ENCODE measurements at regions not wholly inside any gene's neighbourhood (a gene's known extent, or its start where the extent isn't known, plus 50 kb on each side); places are given as distances from the start of the nearest gene placed in this dataset.

DNA sequence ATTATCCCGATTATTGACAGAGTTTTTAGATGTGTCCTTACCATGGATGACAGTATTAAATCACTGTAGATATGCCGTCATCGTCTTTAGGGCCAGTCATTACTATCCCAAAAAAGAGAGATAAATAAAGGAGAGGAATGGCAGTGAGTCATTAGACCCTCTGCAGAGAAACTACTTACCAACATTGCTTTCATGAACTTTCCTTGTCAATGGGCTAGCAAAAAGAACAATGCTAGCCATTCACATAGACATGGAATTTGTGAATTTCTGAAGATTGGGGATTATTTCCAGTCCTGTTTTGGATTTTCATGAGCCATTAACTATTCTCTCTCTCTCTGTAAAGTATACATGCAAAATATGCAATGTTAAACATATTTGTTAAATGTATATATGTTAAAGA, 319.4 kb upstream of the FANCL start:
- H3K27me3 ChIP-seq (ENCODE audit: control insufficient read depth, insufficient read depth, low read length) = no peaks in the 10 kb centered on the region
- no peak for DNase-seq (ENCODE audit: low read depth)
- POLR2A ChIA-PET = no interaction called here
- H3K4me3 ChIP-seq (ENCODE audit: low read depth, low read length) = no peak overlapping the region
- CTCF ChIA-PET = no interaction called here
- no peaks in the 10 kb centered on the region for H3K36me3 ChIP-seq (ENCODE audit: control insufficient read depth, insufficient read depth, low read length)
- TF ChIP-seq, protein P1, sequence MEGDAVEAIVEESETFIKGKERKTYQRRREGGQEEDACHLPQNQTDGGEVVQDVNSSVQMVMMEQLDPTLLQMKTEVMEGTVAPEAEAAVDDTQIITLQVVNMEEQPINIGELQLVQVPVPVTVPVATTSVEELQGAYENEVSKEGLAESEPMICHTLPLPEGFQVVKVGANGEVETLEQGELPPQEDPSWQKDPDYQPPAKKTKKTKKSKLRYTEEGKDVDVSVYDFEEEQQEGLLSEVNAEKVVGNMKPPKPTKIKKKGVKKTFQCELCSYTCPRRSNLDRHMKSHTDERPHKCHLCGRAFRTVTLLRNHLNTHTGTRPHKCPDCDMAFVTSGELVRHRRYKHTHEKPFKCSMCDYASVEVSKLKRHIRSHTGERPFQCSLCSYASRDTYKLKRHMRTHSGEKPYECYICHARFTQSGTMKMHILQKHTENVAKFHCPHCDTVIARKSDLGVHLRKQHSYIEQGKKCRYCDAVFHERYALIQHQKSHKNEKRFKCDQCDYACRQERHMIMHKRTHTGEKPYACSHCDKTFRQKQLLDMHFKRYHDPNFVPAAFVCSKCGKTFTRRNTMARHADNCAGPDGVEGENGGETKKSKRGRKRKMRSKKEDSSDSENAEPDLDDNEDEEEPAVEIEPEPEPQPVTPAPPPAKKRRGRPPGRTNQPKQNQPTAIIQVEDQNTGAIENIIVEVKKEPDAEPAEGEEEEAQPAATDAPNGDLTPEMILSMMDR (IDR thresholded peaks at IDR 0.05; ENCODE audit: insufficient read depth, low read depth, low read length) = no peak

DNA sequence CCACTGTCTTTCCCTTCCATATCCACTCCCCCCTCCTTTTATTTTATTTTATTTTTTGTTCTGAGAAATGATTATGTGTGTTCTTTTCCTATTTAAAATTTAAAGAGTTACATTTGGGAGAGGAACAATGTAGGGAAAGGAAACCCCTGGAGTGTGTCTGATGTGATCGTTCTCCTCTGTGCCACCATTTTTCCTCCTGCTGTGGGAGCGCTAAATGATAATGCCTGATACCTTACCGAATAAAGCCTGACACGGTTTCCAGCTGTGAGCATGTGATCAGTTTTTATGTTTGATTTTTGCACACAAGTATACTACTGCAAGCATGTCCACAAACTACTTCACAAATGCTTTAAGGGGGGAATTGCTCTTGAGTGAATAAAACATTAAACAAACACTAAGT, 317.8 kb upstream of the FANCL start:
- CTCF ChIA-PET = no interaction called here
- POLR2A ChIA-PET = no interaction called here

DNA sequence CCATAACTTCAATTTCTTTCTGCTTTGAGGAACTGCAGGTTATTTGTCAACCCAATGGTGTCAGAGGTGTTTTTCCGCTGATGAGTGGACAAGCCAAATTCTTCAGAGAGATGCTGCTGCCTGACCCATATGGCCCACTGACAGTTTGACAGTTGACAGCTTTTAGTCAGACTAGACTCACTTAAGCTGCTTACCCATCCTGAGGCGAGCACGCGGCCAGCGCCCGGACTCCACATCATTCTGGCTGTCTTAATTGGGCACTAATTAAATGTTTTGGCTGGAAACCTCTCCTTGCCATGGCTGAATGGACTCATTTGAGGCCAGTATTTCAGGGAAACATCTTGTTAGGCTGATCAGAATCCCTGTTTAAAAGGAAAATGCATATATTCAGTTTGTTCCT, 316.1 kb upstream of the FANCL start:
- no peaks in the 10 kb centered on the region for H3K27me3 ChIP-seq (ENCODE audit: control insufficient read depth, insufficient read depth, low read length)
- H3K36me3 ChIP-seq (ENCODE audit: control insufficient read depth, insufficient read depth, low read length) = no peaks in the 10 kb centered on the region
- POLR2A ChIA-PET = no interaction called here
- no peak overlapping the region for H3K4me3 ChIP-seq (ENCODE audit: low read depth, low read length)
- TF ChIP-seq, protein P1 (IDR thresholded peaks at IDR 0.05; ENCODE audit: insufficient read depth, low read depth, low read length) = no peak
- no peak for DNase-seq (ENCODE audit: low read depth)
- CTCF ChIA-PET = interaction anchor here (1.3 to 1.5 kb wide), 2 partner anchors 13 to 14 kb away, joined by 3 to 4 read pairs; no protein-coding TSS in a partner anchor

More for the DNA sequence above, 317.8 kb upstream of the FANCL start:
- Histone ChIP-seq H3K36me3 (ENCODE audit: control insufficient read depth, insufficient read depth, low read length) (no peaks in the 10 kb centered on the region), H3K4me3 (ENCODE audit: low read depth, low read length) (no peak overlapping the region), H3K27me3 (ENCODE audit: control insufficient read depth, insufficient read depth, low read length) (no peaks in the 10 kb centered on the region)
- no peak for DNase-seq (ENCODE audit: low read depth)
- TF ChIP-seq, protein P1 (IDR thresholded peaks at IDR 0.05; ENCODE audit: insufficient read depth, low read depth, low read length) = no peak

DNA sequence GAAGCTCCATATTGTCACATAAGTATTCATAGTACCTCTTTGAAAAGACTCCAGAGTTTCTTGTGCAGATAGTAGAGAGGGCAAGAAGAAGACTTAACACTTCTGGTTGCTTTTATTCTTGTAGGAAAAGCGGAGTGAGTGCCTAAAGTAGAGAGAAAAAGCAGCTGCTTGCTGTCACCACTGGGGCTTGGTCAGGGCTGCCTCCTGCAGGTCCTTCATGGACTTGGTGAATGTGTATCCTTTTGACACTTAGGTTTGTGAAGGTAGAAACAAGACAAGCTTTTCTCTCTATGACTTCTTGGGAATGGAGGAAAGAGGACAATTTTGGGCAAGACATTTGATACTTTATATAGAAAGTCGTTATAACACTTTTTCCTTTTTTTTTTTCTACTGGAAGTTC, 312.8 kb upstream of the FANCL start:
- POLR2A ChIA-PET = no interaction called here
- DNase-seq (ENCODE audit: low read depth) = no peak
- Histone ChIP-seq H3K27me3 (ENCODE audit: control insufficient read depth, insufficient read depth, low read length) (no peaks in the 10 kb centered on the region), H3K36me3 (ENCODE audit: control insufficient read depth, insufficient read depth, low read length) (no peaks in the 10 kb centered on the region), H3K4me3 (ENCODE audit: low read depth, low read length) (no peak overlapping the region)
- CTCF ChIA-PET = interaction anchor here (1.1 to 3.4 kb wide), 5 partner anchors 12 to 794 kb away, joined by 3 to 10 read pairs (median 5); no protein-coding TSS in a partner anchor
- TF ChIP-seq, protein P1 (IDR thresholded peaks at IDR 0.05; ENCODE audit: insufficient read depth, low read depth, low read length) = 0 out of 2 replicates have a peak, but pooled peaks have one; percentile 28

DNA sequence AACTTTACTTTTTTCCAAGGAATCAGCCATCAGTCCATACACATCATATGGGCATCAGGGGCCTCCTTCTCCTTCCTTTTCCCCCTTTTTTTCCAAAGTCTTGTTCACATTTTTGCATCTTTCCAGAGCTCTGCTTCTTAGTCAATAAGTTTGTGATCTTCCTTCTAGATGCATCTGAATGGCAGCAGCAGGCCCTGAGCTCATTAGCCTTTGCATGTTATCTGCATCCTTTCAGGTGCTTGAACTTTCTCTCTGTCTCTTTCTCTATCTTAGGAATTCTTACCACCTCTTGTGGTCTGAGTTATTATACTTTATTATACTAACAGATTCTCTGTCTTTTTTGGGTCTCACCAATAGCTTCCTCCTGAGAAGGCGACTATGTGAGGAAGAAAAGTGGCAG, 312.4 kb upstream of the FANCL start:
- no peak overlapping the region for H3K4me3 ChIP-seq (ENCODE audit: low read depth, low read length)
- ChIA-PET CTCF (interaction anchor here (0.7 to 3.4 kb wide), 7 partner anchors 10 to 794 kb away, joined by 3 to 10 read pairs (median 5); no protein-coding TSS in a partner anchor), POLR2A (no interaction called here)
- DNase-seq (ENCODE audit: low read depth) = no peak
- TF ChIP-seq, protein P1 (IDR thresholded peaks at IDR 0.05; ENCODE audit: insufficient read depth, low read depth, low read length) = no peak
- no peaks in the 10 kb centered on the region for H3K27me3 ChIP-seq (ENCODE audit: control insufficient read depth, insufficient read depth, low read length)
- H3K36me3 ChIP-seq (ENCODE audit: control insufficient read depth, insufficient read depth, low read length) = no peaks in the 10 kb centered on the region
